ENCODE measurements at regions not wholly inside any gene's neighbourhood (a gene's known extent, or its start where the extent isn't known, plus 50 kb on each side); places are given as distances from the start of the nearest gene placed in this dataset.

DNA sequence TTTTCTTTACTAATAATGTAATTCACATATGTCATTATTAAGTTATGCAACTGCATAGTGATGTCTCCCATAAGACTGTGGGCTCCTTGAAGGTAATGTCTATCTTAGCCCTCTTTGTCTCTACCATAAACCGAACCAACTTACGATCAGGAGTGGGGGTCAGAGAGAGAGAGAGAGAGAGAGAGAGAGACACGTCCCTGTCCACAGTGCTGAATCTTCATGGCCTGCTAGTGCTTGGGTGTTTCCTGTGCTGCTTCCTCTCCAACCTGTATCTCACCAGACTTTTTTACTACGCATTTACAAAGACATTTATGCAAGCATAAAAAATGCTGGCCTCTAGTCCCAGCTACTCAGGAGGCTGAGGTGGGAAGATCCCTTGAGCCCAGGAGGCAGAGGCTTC, 52.2 kb upstream of the HAPSTR1 start:
- TF ChIP-seq, protein P1, sequence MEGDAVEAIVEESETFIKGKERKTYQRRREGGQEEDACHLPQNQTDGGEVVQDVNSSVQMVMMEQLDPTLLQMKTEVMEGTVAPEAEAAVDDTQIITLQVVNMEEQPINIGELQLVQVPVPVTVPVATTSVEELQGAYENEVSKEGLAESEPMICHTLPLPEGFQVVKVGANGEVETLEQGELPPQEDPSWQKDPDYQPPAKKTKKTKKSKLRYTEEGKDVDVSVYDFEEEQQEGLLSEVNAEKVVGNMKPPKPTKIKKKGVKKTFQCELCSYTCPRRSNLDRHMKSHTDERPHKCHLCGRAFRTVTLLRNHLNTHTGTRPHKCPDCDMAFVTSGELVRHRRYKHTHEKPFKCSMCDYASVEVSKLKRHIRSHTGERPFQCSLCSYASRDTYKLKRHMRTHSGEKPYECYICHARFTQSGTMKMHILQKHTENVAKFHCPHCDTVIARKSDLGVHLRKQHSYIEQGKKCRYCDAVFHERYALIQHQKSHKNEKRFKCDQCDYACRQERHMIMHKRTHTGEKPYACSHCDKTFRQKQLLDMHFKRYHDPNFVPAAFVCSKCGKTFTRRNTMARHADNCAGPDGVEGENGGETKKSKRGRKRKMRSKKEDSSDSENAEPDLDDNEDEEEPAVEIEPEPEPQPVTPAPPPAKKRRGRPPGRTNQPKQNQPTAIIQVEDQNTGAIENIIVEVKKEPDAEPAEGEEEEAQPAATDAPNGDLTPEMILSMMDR (IDR thresholded peaks at IDR 0.05; ENCODE audit: low read length), result no peak
- no peak for TF ChIP-seq EZH2phosphoT487 (IDR thresholded peaks at IDR 0.05; ENCODE audit: low read length)

Data from MM.1S (cell line).